Activated CD8-positive, alpha-beta memory T cell treated with anti-CD3 and anti-CD28 coated beads for 24 hours (primary cell): ENCODE measurements at regions not wholly inside any gene's neighbourhood (a gene's known extent, or its start where the extent isn't known, plus 50 kb on each side); places are given as distances from the start of the nearest gene placed in this dataset.

Experiments
- DNase-seq: peaks from one replicate; pipeline ENCODE4 v3.0.0-alpha.2; 2020

GRCh38 chr13:73960474-73960873, 173.7 kb downstream of the KLF12 start:
- no peak for DNase-seq

GRCh38 chr13:73958657-73959397, 175.4 kb downstream of the KLF12 start:
- DNase-seq: no peak

GRCh38 chr13:73957889-73958288, 176.3 kb downstream of the KLF12 start:
- no peak for DNase-seq

GRCh38 chr13:73956795-73957408, 177.3 kb downstream of the KLF12 start:
- DNase-seq: no peak

- DNase-seq: no peak
Measured at GRCh38 chr13:73955977-73956500, 178.2 kb downstream of the KLF12 start.

- DNase-seq: no peak
Measured at GRCh38 chr13:73954808-73955207, 179.4 kb downstream of the KLF12 start.

- DNase-seq: no peak
Measured at GRCh38 chr13:73952648-73953047, 181.6 kb downstream of the KLF12 start.

- DNase-seq: no peak
Measured at GRCh38 chr13:73948848-73949529, 185.2 kb downstream of the KLF12 start.

GRCh38 chr13:73945871-73946270, 188.3 kb downstream of the KLF12 start:
- DNase-seq: no peak

- DNase-seq: no peak
Measured at GRCh38 chr13:73945382-73945781, 188.8 kb downstream of the KLF12 start.

- no peak for DNase-seq
Measured at GRCh38 chr13:73943965-73944233, 190.3 kb downstream of the KLF12 start.

GRCh38 chr13:73943137-73943964, 190.9 kb downstream of the KLF12 start:
- no peak for DNase-seq

- DNase-seq: no peak
Measured at GRCh38 chr13:73941752-73942151, 192.5 kb downstream of the KLF12 start.

GRCh38 chr13:73940098-73940497, 194.1 kb downstream of the KLF12 start:
- no peak for DNase-seq

GRCh38 chr13:73939603-73940002, 194.6 kb downstream of the KLF12 start:
- DNase-seq: no peak

- DNase-seq: no peak
Measured at GRCh38 chr13:73939071-73939380, 195.2 kb downstream of the KLF12 start.

- DNase-seq: no peak
Measured at GRCh38 chr13:73938372-73939070, 195.7 kb downstream of the KLF12 start.

GRCh38 chr13:73937441-73937840, 196.8 kb downstream of the KLF12 start:
- no peak for DNase-seq

GRCh38 chr13:73935991-73936390, 198.2 kb downstream of the KLF12 start:
- no peak for DNase-seq

GRCh38 chr13:73934771-73935170, 199.4 kb downstream of the KLF12 start:
- DNase-seq: no peak

- no peak for DNase-seq
Measured at GRCh38 chr13:73934215-73934641, 200.0 kb downstream of the KLF12 start.

- DNase-seq: no peak
Measured at GRCh38 chr13:73933795-73934194, 200.4 kb downstream of the KLF12 start.

- DNase-seq: no peak
Measured at GRCh38 chr13:73932091-73932490, 202.1 kb downstream of the KLF12 start.
